ENCODE measurements at regions not wholly inside any gene's neighbourhood (a gene's known extent, or its start where the extent isn't known, plus 50 kb on each side); places are given as distances from the start of the nearest gene placed in this dataset.

- TF ChIP-seq BCL3 (IDR thresholded peaks at IDR 0.05; ENCODE audit: borderline replicate concordance, insufficient read depth, low read depth, low read length, poor library complexity, severe bottlenecking) (no peak), CEBPZ (IDR thresholded peaks at IDR 0.05; ENCODE audit: low read depth, low read length) (no peak), NR2C1 (IDR thresholded peaks at IDR 0.05) (no peak), PKNOX1 (IDR thresholded peaks at IDR 0.05) (no peak), SKIL (IDR thresholded peaks at IDR 0.05; ENCODE audit: low read depth, poor library complexity, severe bottlenecking) (no peak), HDAC2 (IDR thresholded peaks at IDR 0.05) (no peak), YBX1 (IDR thresholded peaks at IDR 0.05) (no peak)
These were observed 130.1 kb upstream of the RARB start (continued) for GRCh38 chr3:25297667-25298585.

Data from GM12878 (cell line).